ENCODE measurements at regions not wholly inside any gene's neighbourhood (a gene's known extent, or its start where the extent isn't known, plus 50 kb on each side); places are given as distances from the start of the nearest gene placed in this dataset.

DNA sequence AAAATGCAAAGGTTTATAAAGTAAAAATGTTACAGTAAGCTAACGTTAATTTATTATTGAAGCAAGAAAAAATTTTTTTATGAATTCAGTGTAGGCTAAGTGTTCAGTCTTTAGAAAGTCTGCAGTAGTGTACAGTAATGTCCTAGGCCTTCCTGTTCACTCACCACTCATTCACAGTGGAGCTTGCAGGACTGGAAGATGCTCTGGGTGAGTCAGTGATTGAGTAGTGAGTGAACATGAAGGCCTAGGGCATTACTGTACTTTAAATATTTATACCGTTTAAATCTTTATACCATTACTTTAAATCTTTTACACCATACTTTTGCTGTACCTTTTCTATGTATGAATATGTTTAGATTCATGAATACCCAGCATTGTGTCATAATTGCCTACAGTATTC is 120.3 kb upstream of the SLC38A4 start:
- H3K36me3 ChIP-seq = no peaks in the 10 kb centered on the region
- TF ChIP-seq, protein P1, sequence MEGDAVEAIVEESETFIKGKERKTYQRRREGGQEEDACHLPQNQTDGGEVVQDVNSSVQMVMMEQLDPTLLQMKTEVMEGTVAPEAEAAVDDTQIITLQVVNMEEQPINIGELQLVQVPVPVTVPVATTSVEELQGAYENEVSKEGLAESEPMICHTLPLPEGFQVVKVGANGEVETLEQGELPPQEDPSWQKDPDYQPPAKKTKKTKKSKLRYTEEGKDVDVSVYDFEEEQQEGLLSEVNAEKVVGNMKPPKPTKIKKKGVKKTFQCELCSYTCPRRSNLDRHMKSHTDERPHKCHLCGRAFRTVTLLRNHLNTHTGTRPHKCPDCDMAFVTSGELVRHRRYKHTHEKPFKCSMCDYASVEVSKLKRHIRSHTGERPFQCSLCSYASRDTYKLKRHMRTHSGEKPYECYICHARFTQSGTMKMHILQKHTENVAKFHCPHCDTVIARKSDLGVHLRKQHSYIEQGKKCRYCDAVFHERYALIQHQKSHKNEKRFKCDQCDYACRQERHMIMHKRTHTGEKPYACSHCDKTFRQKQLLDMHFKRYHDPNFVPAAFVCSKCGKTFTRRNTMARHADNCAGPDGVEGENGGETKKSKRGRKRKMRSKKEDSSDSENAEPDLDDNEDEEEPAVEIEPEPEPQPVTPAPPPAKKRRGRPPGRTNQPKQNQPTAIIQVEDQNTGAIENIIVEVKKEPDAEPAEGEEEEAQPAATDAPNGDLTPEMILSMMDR (IDR thresholded peaks at IDR 0.05) = no peak
- H3K4me1 ChIP-seq = no peaks in the 10 kb centered on the region
- no peak overlapping the region for H3K27ac ChIP-seq
- intact Hi-C loops (cut with DNase I) = no loop called here
- ATAC-seq (no peak), DNase-seq (no peak)
- no peaks in the 10 kb centered on the region for H3K27me3 ChIP-seq
- H3K9me3 ChIP-seq = no peaks in the 10 kb centered on the region
- H3K4me3 ChIP-seq = no peak overlapping the region

DNA sequence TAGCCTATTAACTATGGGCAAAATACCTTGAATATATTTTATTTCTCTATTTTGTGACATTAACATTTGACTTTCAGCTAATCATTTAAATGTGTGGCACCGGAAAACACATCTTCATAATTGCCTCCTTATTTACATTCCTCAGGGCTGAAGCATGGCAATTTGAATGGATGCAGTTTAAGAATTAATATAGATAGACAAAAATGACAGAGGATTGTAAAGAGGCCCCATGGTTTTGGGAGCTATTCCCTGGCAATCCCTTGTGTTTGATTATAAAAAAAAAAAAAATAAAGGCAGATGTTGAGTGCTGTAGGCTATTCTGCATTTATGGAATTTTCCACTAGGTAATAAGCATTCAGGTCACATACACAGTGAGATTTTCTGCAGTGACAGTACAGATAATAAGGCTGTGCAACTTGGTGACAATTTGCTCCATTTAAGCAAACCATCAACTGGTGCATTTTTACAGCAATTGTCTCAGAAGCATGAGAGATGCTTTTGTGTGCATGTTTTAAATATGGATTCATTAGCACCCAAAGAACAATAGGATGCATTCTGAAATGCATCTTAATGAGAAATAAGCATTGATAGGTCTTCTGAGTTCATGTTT is 123.2 kb upstream of the SLC38A4 start:
- TF ChIP-seq, protein P1 (IDR thresholded peaks at IDR 0.05) = no peak
- H3K27me3 ChIP-seq = no peaks in the 10 kb centered on the region
- H3K4me3 ChIP-seq = no peak overlapping the region
- H3K36me3 ChIP-seq = no peaks in the 10 kb centered on the region
- H3K27ac ChIP-seq = no peak overlapping the region
- intact Hi-C loops (cut with DNase I) = no loop called here
- no peaks in the 10 kb centered on the region for H3K4me1 ChIP-seq
- ATAC-seq (no peak), DNase-seq (no peak)
- no peaks in the 10 kb centered on the region for H3K9me3 ChIP-seq

DNA sequence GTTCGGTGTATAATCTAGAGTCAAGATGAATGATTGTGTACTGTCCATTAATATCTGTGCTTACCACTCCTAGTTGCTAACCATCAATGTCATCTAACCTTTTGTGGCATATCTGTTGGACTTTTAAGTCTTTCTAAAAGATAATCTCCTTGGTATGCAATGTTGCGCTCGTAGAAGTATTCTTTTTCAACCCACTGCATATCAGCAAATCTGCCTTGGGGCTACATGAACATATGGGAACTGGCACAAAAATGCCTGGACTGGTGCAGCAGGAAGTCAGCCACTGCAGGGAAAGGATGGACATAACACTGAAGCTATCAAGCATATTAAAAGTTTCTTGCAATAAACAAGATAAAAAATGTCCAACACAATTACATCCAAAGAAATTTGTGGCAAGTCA is 124.3 kb upstream of the SLC38A4 start:
- no peaks in the 10 kb centered on the region for H3K9me3 ChIP-seq
- no peak overlapping the region for H3K4me3 ChIP-seq
- ATAC-seq (no peak), DNase-seq (no peak)
- TF ChIP-seq, protein P1 (IDR thresholded peaks at IDR 0.05) = no peak
- H3K36me3 ChIP-seq = no peaks in the 10 kb centered on the region
- no peaks in the 10 kb centered on the region for H3K4me1 ChIP-seq
- intact Hi-C loops (cut with DNase I) = no loop called here
- H3K27ac ChIP-seq = no peak overlapping the region
- H3K27me3 ChIP-seq = no peaks in the 10 kb centered on the region

DNA sequence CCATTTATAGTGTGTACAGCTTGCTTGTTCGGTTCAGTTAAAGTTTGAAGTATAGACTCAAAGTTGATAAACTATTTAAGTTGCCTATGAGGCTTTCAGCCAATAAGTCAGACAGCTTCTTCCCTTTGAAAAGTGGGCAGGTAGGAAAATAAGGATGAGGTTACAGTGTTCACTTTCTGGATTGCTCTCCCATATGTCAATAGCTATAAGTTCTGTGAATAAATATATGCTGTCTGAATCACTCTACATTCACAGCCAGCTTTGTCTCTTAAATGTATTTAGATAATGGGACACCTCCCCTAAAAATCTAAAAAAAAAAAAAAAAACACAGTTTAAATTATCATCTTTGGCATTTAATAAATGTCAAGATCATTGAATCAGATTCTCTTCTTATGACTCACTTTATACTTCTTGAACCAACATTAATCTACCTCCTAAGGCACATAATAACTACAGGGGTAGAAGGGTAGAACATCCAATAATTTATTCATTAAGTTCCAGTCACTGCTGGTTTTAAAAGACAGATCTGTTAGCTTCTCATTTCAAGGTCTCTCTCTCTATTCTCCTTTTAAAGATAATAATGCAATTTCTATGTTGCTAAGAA is 126.4 kb upstream of the PCED1B start:
- intact Hi-C loops (cut with DNase I) = no loop called here
- H3K36me3 ChIP-seq = no peaks in the 10 kb centered on the region
- no peaks in the 10 kb centered on the region for H3K9me3 ChIP-seq
- TF ChIP-seq, protein P1 (IDR thresholded peaks at IDR 0.05) = no peak
- no peaks in the 10 kb centered on the region for H3K4me1 ChIP-seq
- no peaks in the 10 kb centered on the region for H3K27me3 ChIP-seq
- H3K27ac ChIP-seq = no peak overlapping the region
- DNase-seq (no peak), ATAC-seq (no peak)
- no peak overlapping the region for H3K4me3 ChIP-seq

DNA sequence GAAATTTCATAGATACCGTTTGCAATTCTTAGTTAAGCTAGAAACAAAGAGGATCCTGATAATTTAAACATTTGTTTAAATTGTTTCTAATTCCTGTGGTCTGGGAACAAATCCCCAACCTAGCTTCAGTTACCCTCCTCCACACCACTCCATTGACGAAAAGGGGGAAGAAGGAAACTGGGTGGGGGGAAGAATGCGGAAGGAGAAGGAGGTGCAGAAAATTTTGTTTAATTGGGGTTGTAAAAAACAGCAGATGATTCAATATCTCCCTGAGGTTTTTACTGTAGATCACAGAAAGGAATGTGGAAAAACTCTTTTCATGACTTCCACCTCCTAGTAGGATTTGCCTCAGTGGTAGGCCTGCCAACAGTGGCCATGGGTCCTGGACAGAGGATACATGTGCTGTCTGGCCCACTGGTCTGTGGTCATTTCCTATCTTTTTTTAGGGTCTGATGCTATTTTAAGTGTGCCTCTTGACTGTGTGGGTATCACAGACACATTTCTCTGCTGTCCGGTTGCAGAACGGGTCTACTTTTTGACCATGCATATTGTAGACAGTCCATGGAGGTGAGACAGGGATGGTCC is 122.9 kb upstream of the PCED1B start:
- TF ChIP-seq, protein P1 (IDR thresholded peaks at IDR 0.05) = no peak
- intact Hi-C loops (cut with DNase I) = no loop called here
- Histone ChIP-seq H3K4me1 (no peaks in the 10 kb centered on the region), H3K36me3 (no peaks in the 10 kb centered on the region), H3K27ac (no peak overlapping the region), H3K27me3 (no peaks in the 10 kb centered on the region), H3K4me3 (no peak overlapping the region), H3K9me3 (no peaks in the 10 kb centered on the region)
- ATAC-seq (no peak), DNase-seq (no peak)

Measured in upper lobe of right lung (tissue), 1 donor.